HCT116 (cell line): ENCODE measurements at regions not wholly inside any gene's neighbourhood (a gene's known extent, or its start where the extent isn't known, plus 50 kb on each side); places are given as distances from the start of the nearest gene placed in this dataset.

ENCODE experiments used
- ATAC-seq: fragments of 200-7000 bp; cut with Tn5 transposase; 2 replicates; pipeline ENCODE4 v1.9.1; 2020; ENCODE audit warnings: mild to moderate bottlenecking, moderate library complexity
- BruUV-seq: library from RNA; stranded (reverse); fragments of 400-500 nt; replicated peaks from 2 replicates; lab custom pipeline; 2021; lab: Mats Ljungman, UMichigan
- CTCF ChIA-PET: fragments of 300-600 bp; sonication (Branson Sonifier 250); formaldehyde crosslinking; loops from one replicate; lab custom pipeline; 2021; ENCODE audit warnings: antibody characterized with exemption; lab: Charles Lee
- POLR2A ChIA-PET: fragments of 300-600, 350-600 bp; sonication (Branson Sonifier 250); formaldehyde crosslinking; loops from one replicate; lab custom pipeline; 2021; ENCODE audit warnings: antibody characterized with exemption; lab: Charles Lee
- RAD21 ChIA-PET, 2 experiments: fragments of 300-600 bp; sonication (Branson Sonifier 250); formaldehyde crosslinking; loops; one replicate each; lab custom pipeline; 2023; ENCODE audit warnings: low total read pairs in 2 of 2; ENCODE audit not compliant: uncharacterized antibody in 2 of 2, unreplicated experiment in 2 of 2, low non-redundant PET in 1 of 2; lab: Charles Lee
- DNase-seq: peaks from one replicate; pipeline ENCODE4 v3.0.0-alpha.2; 2010; ENCODE audit warnings: low read depth, low spot score
- H2AFZ ChIP-seq: fragments of 200-600 bp; shearing (Covaris generic), sonication (generic); 2 replicates; pipeline ENCODE4 v1.6.1; 2017; ENCODE audit warnings: low read depth, mixed run types, mixed read lengths, antibody characterized with exemption, low read length; ENCODE audit not compliant: poor library complexity, severe bottlenecking
- H3K27ac ChIP-seq: 2 replicates; pipeline ENCODE4 v1.5.1; 2012; ENCODE audit warnings: low read depth, low read length
- H3K27me3 ChIP-seq: fragments of 200-600 bp; sonication (generic); 2 replicates; pipeline ENCODE4 v1.6.1; 2016; ENCODE audit warnings: mixed run types, low read length, mixed read lengths; ENCODE audit not compliant: insufficient read depth
- H3K36me3 ChIP-seq, 2 experiments: fragments of 200-500 bp in 1 of 2; fragments of 200-600 bp in 1 of 2; sonication (Bioruptor generic) in 1 of 2; sonication (generic) in 1 of 2; 2 replicates each; pipeline versions ENCODE4 v1.5.1 to v1.6.1; 2014 to 2016; ENCODE audit warnings: low read length in 2 of 2, inconsistent platforms in 1 of 2, mixed read lengths in 1 of 2, mixed run types in 1 of 2; ENCODE audit not compliant: insufficient read depth in 2 of 2, control insufficient read depth in 1 of 2
- H3K4me1 ChIP-seq, 2 experiments: fragments of 200-600 bp in 1 of 2; sonication (generic) in 1 of 2; 2 replicates each; pipeline versions ENCODE4 v1.5.1 to v1.6.1; 2012 to 2017; ENCODE audit warnings: low read length in 2 of 2, inconsistent platforms in 1 of 2, mild to moderate bottlenecking in 1 of 2, mixed read lengths in 1 of 2, mixed run types in 1 of 2, moderate library complexity in 1 of 2; ENCODE audit not compliant: insufficient read depth in 2 of 2, control insufficient read depth in 1 of 2
- H3K4me2 ChIP-seq: fragments of 200-600 bp; sonication (generic); 2 replicates; pipeline ENCODE4 v1.6.1; 2017; ENCODE audit warnings: mixed run types, low read length, mixed read lengths
- H3K4me3 ChIP-seq, 2 experiments: fragments of 200-600 bp in 1 of 2; sonication (generic) in 1 of 2; replicated peaks in 1 of 2; 2 replicates each; pipeline ENCODE4 v1.5.1; 2011 to 2016; ENCODE audit warnings: low read length in 2 of 2, control low read depth in 1 of 2, low read depth in 1 of 2, mild to moderate bottlenecking in 1 of 2, mixed read lengths in 1 of 2, mixed run types in 1 of 2
- H3K79me2 ChIP-seq: fragments of 200-600 bp; sonication (generic); 2 replicates; pipeline ENCODE4 v1.6.1; 2017; ENCODE audit warnings: mild to moderate bottlenecking, mixed run types, low read length, moderate library complexity, mixed read lengths; ENCODE audit not compliant: insufficient read depth
- H3K9ac ChIP-seq: fragments of 200-600 bp; sonication (generic); 2 replicates; pipeline ENCODE4 v1.6.1; 2016; ENCODE audit warnings: low read length, mixed read lengths
- H3K9me2 ChIP-seq: fragments of 200-600 bp; sonication (generic), shearing (Covaris generic); 2 replicates; pipeline ENCODE4 v1.6.1; 2017; ENCODE audit warnings: mixed run types, mild to moderate bottlenecking, moderate library complexity; ENCODE audit not compliant: insufficient read depth
- H3K9me3 ChIP-seq, 2 experiments: fragments of 200-500 bp in 1 of 2; fragments of 200-600 bp in 1 of 2; sonication (Bioruptor generic) in 1 of 2; sonication (generic) in 1 of 2; 2 replicates each; pipeline ENCODE4 v1.6.1; 2014 to 2017; ENCODE audit warnings: low read length in 2 of 2, mixed read lengths in 2 of 2, inconsistent platforms in 1 of 2, low read depth in 1 of 2, mild to moderate bottlenecking in 1 of 2, mixed run types in 1 of 2, moderate library complexity in 1 of 2; ENCODE audit not compliant: control insufficient read depth in 1 of 2, insufficient read depth in 1 of 2
- H4K20me1 ChIP-seq: fragments of 200-600 bp; sonication (generic), shearing (Covaris generic); 2 replicates; pipeline ENCODE4 v1.6.1; 2017; ENCODE audit warnings: mixed run types, mild to moderate bottlenecking, moderate library complexity; ENCODE audit not compliant: insufficient read depth
- ATF3 ChIP-seq: IDR thresholded peaks from 2 replicates; pipeline ENCODE4 v1.6.1; 2012
- CBX3 ChIP-seq: IDR thresholded peaks from 2 replicates; pipeline ENCODE4 v1.6.1; 2012; ENCODE audit warnings: low read depth
- EGR1 ChIP-seq: IDR thresholded peaks from 2 replicates; pipeline ENCODE4 v1.6.1; 2012; ENCODE audit warnings: low read depth
- ELF1 ChIP-seq: IDR thresholded peaks from 2 replicates; pipeline ENCODE4 v1.6.1; 2012; ENCODE audit warnings: low read depth, borderline replicate concordance
- EZH2 ChIP-seq: fragments of 200-600 bp; sonication (generic); IDR thresholded peaks from 2 replicates; pipeline ENCODE4 v1.6.1; 2017; ENCODE audit warnings: antibody characterized with exemption, mixed run types
- EZH2phosphoT487 ChIP-seq: fragments of 200-600 bp; IDR thresholded peaks from 2 replicates; pipeline ENCODE4 v1.6.1; 2018; ENCODE audit warnings: antibody characterized with exemption, borderline replicate concordance
- FOSL1 ChIP-seq: IDR thresholded peaks from 2 replicates; pipeline ENCODE4 v1.6.1; 2012; ENCODE audit warnings: low read depth
- POLR2A ChIP-seq: IDR thresholded peaks from 2 replicates; pipeline ENCODE4 v1.7.0; 2011; ENCODE audit warnings: borderline replicate concordance; ENCODE audit not compliant: insufficient read depth, insufficient read length; ENCODE audit errors: extremely low read depth
- POLR2AphosphoS5 ChIP-seq: IDR thresholded peaks from 2 replicates; pipeline ENCODE4 v1.6.1; 2011; ENCODE audit warnings: mild to moderate bottlenecking, low read depth, low read length, moderate library complexity
- RAD21 ChIP-seq: IDR thresholded peaks from 2 replicates; pipeline ENCODE4 v1.6.1; 2012; ENCODE audit warnings: low read depth, mild to moderate bottlenecking
- SP1 ChIP-seq: IDR thresholded peaks from 2 replicates; pipeline ENCODE4 v1.6.1; 2012; ENCODE audit warnings: low read depth
- SRF ChIP-seq: IDR thresholded peaks from 2 replicates; pipeline ENCODE4 v1.6.1; 2012; ENCODE audit warnings: low read depth
- TCF7L2 ChIP-seq: IDR thresholded peaks from 2 replicates; pipeline ENCODE4 v1.7.0; 2011; ENCODE audit warnings: borderline replicate concordance, inconsistent platforms; ENCODE audit not compliant: insufficient read depth, insufficient read length; ENCODE audit errors: extremely low read depth
- YY1 ChIP-seq: IDR thresholded peaks from 2 replicates; pipeline ENCODE4 v1.6.1; 2011; ENCODE audit warnings: low read length, low read depth, moderate library complexity, mild to moderate bottlenecking; ENCODE audit not compliant: insufficient replicate concordance; ENCODE audit errors: extremely low read depth
- ZFX ChIP-seq: fragments of 450-650 bp; IDR thresholded peaks from 2 replicates; pipeline ENCODE4 v1.6.1; 2017
- ZNF274 ChIP-seq: fragments of 200-500 bp; sonication (Bioruptor generic); IDR thresholded peaks from 2 replicates; pipeline ENCODE4 v1.6.1; 2014; ENCODE audit warnings: mild to moderate bottlenecking, low read depth, low read length, inconsistent platforms
- intact Hi-C: fragments of 100-400 bp; cut with micrococcal nuclease; formaldehyde crosslinking; loops from 2 replicates; pipeline ENCODE4 v1.10.0; 2022
- TF ChIP-seq, protein P1 (sequence below), 3 experiments: fragments of 200-600 bp in 1 of 3; sonication (generic) in 1 of 3; IDR thresholded peaks in 2 of 3; conservative IDR thresholded peaks in 1 of 3; 2 replicates each; pipeline ENCODE4 v1.5.1; 2012 to 2017; ENCODE audit warnings: low read depth in 2 of 3, low read length in 2 of 3, antibody characterized with exemption in 1 of 3, borderline replicate concordance in 1 of 3, control low read depth in 1 of 3, mild to moderate bottlenecking in 1 of 3, mixed read lengths in 1 of 3, mixed run types in 1 of 3, moderate library complexity in 1 of 3; ENCODE audit not compliant: insufficient read depth in 1 of 3
- TF ChIP-seq, protein P2 (sequence below): IDR thresholded peaks from 2 replicates; pipeline ENCODE4 v1.6.1; 2012; ENCODE audit warnings: low read depth
- TF ChIP-seq, protein P3 (sequence below): IDR thresholded peaks from 2 replicates; pipeline ENCODE4 v1.6.1; 2012
- TF ChIP-seq, protein P4 (sequence below): IDR thresholded peaks from 2 replicates; pipeline ENCODE4 v1.6.1; 2011; ENCODE audit warnings: mild to moderate bottlenecking, low read length, moderate library complexity; ENCODE audit not compliant: insufficient replicate concordance; ENCODE audit errors: extremely low read depth

- Histone ChIP-seq H3K9me3 (peaks cover 0 to 23% of the 10 kb centered on the region in 2 experiments; a peak in 2 of 4 replicates), H3K4me3 (no peak overlapping the region), H3K36me3 (no peaks in the 10 kb centered on the region), H3K79me2 (no peaks in the 10 kb centered on the region), H4K20me1 (no peaks in the 10 kb centered on the region), H3K4me2 (no peak overlapping the region), H3K9me2 (no peaks in the 10 kb centered on the region), H3K4me1 (no peaks in the 10 kb centered on the region), H3K9ac (no peak overlapping the region), H2AFZ (no peak overlapping the region), H3K27ac (no peak overlapping the region), H3K27me3 (no peaks in the 10 kb centered on the region)
- intact Hi-C loops: no loop called here
- ATAC-seq (no peak), DNase-seq (no peak)
- ChIA-PET RAD21 (no interaction called here), POLR2A (no interaction called here), CTCF (no interaction called here)
- TF ChIP-seq SP1 (no peak), EZH2phosphoT487 (no peak), EGR1 (no peak), FOSL1 (no peak), ZNF274 (no peak), ELF1 (no peak), EZH2 (no peak), POLR2A (no peak), POLR2AphosphoS5 (no peak), ZFX (no peak), TCF7L2 (no peak), SRF (no peak), RAD21 (no peak), CBX3 (no peak), YY1 (no peak), ATF3 (no peak)
- TF ChIP-seq, protein P1, sequence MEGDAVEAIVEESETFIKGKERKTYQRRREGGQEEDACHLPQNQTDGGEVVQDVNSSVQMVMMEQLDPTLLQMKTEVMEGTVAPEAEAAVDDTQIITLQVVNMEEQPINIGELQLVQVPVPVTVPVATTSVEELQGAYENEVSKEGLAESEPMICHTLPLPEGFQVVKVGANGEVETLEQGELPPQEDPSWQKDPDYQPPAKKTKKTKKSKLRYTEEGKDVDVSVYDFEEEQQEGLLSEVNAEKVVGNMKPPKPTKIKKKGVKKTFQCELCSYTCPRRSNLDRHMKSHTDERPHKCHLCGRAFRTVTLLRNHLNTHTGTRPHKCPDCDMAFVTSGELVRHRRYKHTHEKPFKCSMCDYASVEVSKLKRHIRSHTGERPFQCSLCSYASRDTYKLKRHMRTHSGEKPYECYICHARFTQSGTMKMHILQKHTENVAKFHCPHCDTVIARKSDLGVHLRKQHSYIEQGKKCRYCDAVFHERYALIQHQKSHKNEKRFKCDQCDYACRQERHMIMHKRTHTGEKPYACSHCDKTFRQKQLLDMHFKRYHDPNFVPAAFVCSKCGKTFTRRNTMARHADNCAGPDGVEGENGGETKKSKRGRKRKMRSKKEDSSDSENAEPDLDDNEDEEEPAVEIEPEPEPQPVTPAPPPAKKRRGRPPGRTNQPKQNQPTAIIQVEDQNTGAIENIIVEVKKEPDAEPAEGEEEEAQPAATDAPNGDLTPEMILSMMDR (IDR thresholded peaks at IDR 0.05 in 2 of 3, conservative IDR thresholded peaks at IDR 0.05 in 1 of 3; ENCODE audit: borderline replicate concordance in 1 of 3, insufficient read depth in 1 of 3, low read depth in 2 of 3, low read length in 2 of 3): no peak
- TF ChIP-seq, protein P2, sequence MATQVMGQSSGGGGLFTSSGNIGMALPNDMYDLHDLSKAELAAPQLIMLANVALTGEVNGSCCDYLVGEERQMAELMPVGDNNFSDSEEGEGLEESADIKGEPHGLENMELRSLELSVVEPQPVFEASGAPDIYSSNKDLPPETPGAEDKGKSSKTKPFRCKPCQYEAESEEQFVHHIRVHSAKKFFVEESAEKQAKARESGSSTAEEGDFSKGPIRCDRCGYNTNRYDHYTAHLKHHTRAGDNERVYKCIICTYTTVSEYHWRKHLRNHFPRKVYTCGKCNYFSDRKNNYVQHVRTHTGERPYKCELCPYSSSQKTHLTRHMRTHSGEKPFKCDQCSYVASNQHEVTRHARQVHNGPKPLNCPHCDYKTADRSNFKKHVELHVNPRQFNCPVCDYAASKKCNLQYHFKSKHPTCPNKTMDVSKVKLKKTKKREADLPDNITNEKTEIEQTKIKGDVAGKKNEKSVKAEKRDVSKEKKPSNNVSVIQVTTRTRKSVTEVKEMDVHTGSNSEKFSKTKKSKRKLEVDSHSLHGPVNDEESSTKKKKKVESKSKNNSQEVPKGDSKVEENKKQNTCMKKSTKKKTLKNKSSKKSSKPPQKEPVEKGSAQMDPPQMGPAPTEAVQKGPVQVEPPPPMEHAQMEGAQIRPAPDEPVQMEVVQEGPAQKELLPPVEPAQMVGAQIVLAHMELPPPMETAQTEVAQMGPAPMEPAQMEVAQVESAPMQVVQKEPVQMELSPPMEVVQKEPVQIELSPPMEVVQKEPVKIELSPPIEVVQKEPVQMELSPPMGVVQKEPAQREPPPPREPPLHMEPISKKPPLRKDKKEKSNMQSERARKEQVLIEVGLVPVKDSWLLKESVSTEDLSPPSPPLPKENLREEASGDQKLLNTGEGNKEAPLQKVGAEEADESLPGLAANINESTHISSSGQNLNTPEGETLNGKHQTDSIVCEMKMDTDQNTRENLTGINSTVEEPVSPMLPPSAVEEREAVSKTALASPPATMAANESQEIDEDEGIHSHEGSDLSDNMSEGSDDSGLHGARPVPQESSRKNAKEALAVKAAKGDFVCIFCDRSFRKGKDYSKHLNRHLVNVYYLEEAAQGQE: no peak
- TF ChIP-seq, protein P3, sequence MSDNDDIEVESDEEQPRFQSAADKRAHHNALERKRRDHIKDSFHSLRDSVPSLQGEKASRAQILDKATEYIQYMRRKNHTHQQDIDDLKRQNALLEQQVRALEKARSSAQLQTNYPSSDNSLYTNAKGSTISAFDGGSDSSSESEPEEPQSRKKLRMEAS: no peak
- TF ChIP-seq, protein P4, sequence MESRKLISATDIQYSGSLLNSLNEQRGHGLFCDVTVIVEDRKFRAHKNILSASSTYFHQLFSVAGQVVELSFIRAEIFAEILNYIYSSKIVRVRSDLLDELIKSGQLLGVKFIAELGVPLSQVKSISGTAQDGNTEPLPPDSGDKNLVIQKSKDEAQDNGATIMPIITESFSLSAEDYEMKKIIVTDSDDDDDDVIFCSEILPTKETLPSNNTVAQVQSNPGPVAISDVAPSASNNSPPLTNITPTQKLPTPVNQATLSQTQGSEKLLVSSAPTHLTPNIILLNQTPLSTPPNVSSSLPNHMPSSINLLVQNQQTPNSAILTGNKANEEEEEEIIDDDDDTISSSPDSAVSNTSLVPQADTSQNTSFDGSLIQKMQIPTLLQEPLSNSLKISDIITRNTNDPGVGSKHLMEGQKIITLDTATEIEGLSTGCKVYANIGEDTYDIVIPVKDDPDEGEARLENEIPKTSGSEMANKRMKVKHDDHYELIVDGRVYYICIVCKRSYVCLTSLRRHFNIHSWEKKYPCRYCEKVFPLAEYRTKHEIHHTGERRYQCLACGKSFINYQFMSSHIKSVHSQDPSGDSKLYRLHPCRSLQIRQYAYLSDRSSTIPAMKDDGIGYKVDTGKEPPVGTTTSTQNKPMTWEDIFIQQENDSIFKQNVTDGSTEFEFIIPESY: no peak
- BruUV-seq: no TSS peak
Measured at GRCh38 chr3:35067750-35068149, 571.6 kb upstream of the ARPP21 start.
